GM08714 (cell line): ENCODE measurements at regions not wholly inside any gene's neighbourhood (a gene's known extent, or its start where the extent isn't known, plus 50 kb on each side); places are given as distances from the start of the nearest gene placed in this dataset.
"Not testable (repeated sequence)": the region's sequence is repeated elsewhere in the genome, so short reads cannot be mapped to it uniquely, and the experiment has no call there.

Experiments
- H3K4me3 ChIP-seq: fragments of 200-500 bp; sonication (Bioruptor generic); 2 replicates; pipeline ENCODE4 v1.5.1; 2014; ENCODE audit warnings: mild to moderate bottlenecking, low read length, inconsistent platforms
- ZNF274 ChIP-seq: IDR thresholded peaks from 2 replicates; pipeline ENCODE4 v1.6.1; 2012; ENCODE audit warnings: mild to moderate bottlenecking, low read depth, low read length

DNA sequence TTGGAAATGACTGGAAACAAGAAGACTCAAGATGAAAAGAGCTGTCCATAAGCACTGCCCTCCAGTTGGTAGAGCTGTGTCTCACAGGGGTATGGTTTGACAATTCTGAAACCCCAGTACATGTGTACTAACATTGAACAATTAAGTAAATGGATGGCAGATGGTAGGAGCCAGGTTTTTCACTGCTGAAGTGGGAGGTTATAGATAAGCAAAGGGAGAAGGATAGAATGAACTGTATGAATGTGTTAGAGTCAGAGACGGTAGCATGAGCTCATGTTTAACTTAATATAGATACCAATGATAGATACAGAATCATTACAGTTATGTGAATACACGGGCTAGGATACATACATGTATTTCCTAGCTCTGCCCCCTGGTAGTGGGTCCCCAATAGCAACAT lies 95.0 kb upstream of the SIRPA start:
- H3K4me3 ChIP-seq: no peak overlapping the region
- no peak for TF ChIP-seq ZNF274

DNA sequence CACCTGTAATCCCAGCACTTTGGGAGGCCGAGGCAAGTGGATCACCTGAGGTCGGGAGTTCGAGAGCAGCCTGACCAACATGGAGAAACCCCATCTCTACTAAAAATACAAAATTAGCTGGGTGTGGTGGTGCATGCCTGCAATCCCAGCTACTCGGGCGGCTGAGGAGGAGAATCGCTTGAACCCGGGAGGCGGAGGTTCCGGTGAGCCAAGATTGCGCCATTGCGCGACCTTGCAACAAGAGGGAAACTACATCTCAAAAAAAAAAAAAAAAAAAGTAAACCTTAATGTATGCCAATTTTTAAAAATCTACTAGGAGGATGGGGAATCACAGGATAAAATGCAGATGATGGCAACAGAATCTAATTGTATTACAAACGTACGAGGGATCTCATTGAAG lies 95.5 kb upstream of the SIRPA start:
- not testable (repeated sequence) for H3K4me3 ChIP-seq

DNA sequence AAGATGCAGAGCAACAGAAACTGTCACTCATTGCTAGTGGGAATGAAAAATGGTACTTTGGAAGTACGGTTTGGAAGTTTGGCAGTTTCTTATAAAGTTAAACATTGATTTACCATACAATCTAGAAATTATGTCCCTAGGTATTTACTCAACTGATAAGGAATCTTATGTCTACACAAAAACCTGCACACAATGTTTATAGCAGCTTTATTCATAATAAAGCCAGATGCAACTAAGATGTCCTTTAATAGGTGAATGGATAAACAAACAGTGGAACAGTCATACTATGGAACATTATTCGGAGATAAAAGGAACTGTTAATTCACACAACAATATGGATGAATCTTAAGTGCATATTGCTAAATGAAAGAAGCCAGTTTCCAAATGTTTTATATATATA lies 96.2 kb upstream of the SIRPA start:
- no peak for TF ChIP-seq ZNF274
- H3K4me3 ChIP-seq: no peak overlapping the region

- no peak overlapping the region for H3K4me3 ChIP-seq
- no peak for TF ChIP-seq ZNF274
Observed at GRCh38 chr20:1793821-1794220, 101.4 kb upstream of the SIRPA start.

DNA sequence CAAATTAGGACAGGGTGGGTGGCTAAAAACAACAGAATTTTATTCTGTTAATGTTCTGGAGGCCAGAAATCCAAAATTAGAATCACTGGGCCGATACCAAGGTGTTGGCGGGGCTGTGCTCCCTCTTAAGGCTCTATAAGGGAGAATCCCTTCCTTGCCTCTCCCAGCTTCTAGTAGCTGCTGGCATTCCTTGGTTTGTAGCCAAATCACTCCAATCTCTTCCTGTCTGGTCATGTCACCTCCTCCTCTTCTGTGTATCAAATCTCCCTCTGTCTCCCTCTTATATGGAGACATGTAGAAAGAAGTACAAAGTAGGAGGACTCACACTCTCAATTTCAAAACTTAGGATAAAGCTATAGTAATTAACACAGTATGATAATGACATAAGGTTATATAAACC lies 102.9 kb upstream of the SIRPA start:
- no peak overlapping the region for H3K4me3 ChIP-seq
- TF ChIP-seq ZNF274: no peak

DNA sequence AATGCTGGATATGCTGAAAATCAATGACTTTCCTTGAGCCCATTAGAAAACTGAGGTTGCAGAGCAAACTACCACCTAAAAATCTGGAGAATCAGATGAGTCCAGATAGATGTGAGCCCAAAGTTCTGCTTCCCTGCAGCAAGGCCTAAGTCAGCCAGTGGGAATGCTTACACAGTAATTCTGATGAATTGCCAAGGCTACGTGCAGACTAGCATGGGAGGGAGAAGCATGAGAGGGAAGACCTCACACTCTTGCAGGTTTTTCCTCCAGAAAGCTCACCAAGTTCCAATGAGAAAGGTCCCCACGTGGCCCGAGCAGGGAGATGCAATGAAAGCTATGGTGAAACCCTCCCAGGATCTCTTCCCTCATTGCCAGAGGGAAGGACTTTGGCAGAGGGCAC lies 104.8 kb upstream of the SIRPA start:
- no peak overlapping the region for H3K4me3 ChIP-seq
- no peak for TF ChIP-seq ZNF274

DNA sequence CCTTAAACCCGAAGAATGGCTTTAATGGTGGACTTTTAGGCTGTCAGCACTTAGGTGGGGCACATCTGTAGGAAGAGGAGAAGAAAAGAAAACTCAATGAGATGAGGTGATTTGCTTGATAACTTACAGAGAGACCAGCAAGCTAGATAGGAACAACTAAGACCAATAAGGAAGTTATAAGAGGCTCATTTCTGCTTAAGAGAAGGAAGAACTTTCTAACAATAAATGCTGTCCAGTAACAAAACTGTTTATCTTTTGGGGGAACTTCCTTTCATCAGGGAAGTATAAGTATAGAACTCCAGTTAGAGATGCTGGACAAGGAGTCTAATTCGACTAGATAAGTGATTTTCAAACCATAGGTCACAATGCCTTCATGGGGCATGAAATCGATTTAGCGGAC lies 107.2 kb upstream of the SIRPA start:
- TF ChIP-seq ZNF274: no peak
- H3K4me3 ChIP-seq: no peak overlapping the region

GRCh38 chr20:1786486-1786885 lies 108.7 kb upstream of the SIRPA start:
- TF ChIP-seq ZNF274: no peak
- H3K4me3 ChIP-seq: no peak overlapping the region

DNA sequence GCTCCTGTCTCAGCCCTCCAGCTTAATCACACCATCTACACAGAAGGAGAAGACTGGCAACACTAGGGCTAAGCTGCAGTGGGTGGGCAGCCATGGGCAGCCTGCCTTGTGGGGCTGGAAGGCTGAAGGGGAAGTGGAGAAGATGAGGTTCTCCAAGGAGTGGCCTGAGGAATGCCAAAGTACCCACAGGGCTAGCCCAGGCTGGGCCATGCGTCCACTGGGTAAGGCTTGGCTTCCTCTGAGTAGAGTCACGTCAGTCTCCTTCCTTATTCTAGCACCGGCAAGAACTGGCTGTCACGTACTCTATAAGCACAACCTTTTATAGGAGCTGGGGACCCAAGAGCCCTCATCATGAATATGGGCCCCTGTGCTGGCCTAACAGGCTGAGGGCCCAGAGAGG lies 110.6 kb upstream of the SIRPA start:
- no peak for TF ChIP-seq ZNF274
- no peak overlapping the region for H3K4me3 ChIP-seq

DNA sequence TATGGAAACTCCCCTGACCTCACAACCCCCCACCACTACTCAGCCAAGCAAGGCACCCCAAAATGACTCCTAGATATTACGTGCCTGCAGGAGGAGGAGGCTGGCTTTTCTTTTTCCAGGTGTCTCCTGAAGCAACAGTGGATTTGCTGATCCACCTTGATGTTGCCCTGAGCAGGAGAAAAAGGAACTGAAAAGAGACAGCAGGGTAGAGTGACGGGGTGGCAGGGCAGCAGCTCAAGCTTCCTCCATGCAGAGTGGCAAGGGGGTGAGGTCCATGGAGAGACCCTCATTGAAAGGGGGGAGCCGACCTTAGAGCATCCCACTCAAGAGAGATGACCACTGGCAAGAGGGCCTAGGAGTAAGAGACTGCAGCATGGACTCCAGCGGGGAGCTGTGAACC lies 112.0 kb upstream of the SIRPA start:
- TF ChIP-seq ZNF274: no peak
- no peak overlapping the region for H3K4me3 ChIP-seq

GRCh38 chr20:1782181-1782580 lies 113.0 kb upstream of the SIRPA start:
- TF ChIP-seq ZNF274: no peak
- no peak overlapping the region for H3K4me3 ChIP-seq

GRCh38 chr20:1779567-1779966 lies 115.6 kb upstream of the SIRPA start:
- H3K4me3 ChIP-seq: no peak overlapping the region
- TF ChIP-seq ZNF274: no peak

DNA sequence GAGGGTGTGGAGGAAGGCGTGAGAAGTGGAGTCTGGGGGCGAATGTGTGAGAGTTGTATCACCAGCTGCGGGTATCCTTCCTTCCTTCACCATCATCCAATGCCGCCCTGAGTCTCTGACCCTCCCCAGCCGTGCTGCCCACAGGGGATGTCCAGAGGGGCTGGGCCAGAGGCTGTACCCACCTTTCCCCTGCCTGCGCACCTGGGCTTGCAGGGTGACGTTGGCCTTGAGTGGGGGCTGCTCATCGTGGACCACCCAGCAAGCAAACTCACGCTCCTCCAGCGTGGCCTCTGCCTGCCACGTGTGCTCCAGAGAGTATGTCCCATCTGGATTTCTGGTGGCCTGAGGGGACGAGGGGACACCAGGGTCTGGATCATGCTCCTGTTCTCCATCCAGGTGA lies 116.9 kb upstream of the SIRPA start:
- no peak for TF ChIP-seq ZNF274
- H3K4me3 ChIP-seq: no peak overlapping the region

DNA sequence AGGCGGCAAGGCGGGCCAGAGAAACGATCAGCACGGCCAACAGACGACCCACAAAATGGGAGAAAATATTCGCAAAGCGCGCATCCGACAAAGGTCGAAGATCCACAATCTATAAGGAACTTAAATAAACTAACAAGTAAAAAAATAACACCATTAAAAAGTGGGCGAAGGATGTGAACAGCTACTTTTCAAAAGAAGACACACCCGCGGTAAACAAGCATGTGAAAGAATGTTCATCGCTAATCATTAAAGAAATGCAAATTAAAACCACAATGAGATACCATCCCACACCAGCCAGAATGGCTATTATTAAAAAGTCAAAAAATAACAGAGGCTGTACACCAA lies 117.8 kb upstream of the SIRPA start:
- peak overlapping the region; percentile 85; the same call in 1 of the 2 replicates for H3K4me3 ChIP-seq
- no peak for TF ChIP-seq ZNF274

DNA sequence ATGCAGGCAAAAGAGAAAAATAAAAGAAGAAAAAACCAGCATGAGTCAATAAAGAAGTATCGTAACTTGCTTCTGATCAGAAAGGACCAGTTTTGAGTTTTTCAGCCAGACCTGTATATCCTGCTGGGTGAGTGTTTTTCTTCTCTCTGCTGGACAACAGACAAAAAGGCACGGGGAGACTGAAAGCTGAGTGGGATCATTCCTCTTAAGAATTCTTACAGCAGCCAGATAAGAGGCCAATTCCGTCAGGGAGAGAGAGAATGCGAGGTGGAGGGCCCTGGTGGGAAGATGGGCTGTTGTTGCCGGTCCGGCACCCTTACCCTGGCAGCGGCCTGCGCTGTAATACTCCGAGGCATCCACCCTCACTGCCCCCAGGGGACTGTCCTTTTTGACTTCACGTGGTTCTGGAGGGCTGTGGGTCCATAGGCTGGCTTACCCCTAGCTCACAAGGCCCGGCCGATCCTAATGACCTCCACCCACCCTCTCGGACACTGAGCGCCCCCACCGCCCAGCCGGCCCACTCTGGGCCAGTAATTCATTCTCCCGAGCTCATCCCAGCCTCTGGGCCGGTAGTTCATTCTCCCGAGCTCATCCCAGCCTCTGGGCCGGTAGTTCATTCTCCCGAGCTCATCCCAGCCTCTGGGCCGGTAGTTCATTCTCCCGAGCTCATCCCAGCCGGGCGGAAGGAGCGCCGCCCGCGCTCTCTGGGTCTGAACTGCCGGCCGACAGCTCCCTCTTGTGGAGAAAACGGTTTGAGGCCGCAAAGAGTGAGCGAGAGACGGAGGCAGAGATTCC lies 118.3 kb upstream of the SIRPA start:
- peak overlapping the region; percentile 85 for H3K4me3 ChIP-seq
- TF ChIP-seq ZNF274: no peak

DNA sequence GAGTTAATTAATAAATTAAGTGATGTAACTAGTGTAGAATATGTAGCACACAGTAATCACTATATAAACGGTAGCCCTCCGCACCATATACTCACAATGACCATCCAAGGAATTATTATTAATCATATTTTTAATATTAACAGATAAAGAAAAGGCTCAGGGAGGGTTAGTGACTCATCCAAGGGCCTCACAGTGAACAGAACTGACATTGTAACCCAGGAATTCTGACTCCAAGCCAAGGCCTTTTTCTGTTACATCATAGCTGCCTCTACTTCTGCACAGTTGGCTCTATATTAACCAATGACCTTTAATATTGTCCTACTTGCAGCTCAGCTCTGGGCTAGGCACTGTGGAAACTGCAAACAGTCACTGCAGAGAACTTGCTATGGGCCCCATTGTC lies 117.5 kb upstream of the SIRPG start:
- no peak for TF ChIP-seq ZNF274
- no peak overlapping the region for H3K4me3 ChIP-seq

- no peak for TF ChIP-seq ZNF274
- no peak overlapping the region for H3K4me3 ChIP-seq
Observed at GRCh38 chr20:1774479-1774878, 116.9 kb upstream of the SIRPG start.
